Esophagus squamous epithelium (tissue), 5 donors: ENCODE measurements at regions not wholly inside any gene's neighbourhood (a gene's known extent, or its start where the extent isn't known, plus 50 kb on each side); places are given as distances from the start of the nearest gene placed in this dataset.

Experiments
- DNase-seq: peaks from one replicate; lab custom pipeline; 2025; lab: John Stamatoyannopoulos, UW
- H3K27ac ChIP-seq, 4 donors: fragments of 200-600 bp; sonication (generic); one replicate each; pipeline ENCODE4 v1.5.1; 2016 to 2019; ENCODE audit warnings: mild to moderate bottlenecking in 1 of 4
- H3K27me3 ChIP-seq, 4 donors: fragments of 200-600 bp; sonication (generic); 1 replicate in 3 of 4; 2 replicates in 1 of 4; pipeline versions ENCODE4 v1.5.1 to v1.6.0; 2017 to 2021; ENCODE audit warnings: antibody characterized with exemption in 1 of 4
- H3K36me3 ChIP-seq, 3 donors: fragments of 200-600 bp; sonication (generic); one replicate each; pipeline ENCODE4 v1.5.1; 2016 to 2019
- H3K4me1 ChIP-seq, 3 donors: fragments of 200-600 bp; sonication (generic); one replicate each; pipeline ENCODE4 v1.5.1; 2017 to 2019
- H3K4me3 ChIP-seq, 4 donors: fragments of 200-600 bp; sonication (generic); 1 replicate in 3 of 4; 2 replicates in 1 of 4; pipeline ENCODE4 v1.5.1; 2016 to 2019; ENCODE audit warnings: mild to moderate bottlenecking in 2 of 4, moderate library complexity in 1 of 4
- H3K9me3 ChIP-seq, 3 donors: fragments of 200-600 bp; sonication (generic); one replicate each; pipeline ENCODE4 v1.5.1; 2016 to 2019
- POLR2A ChIP-seq, 4 donors: fragments of 450-650 bp; IDR thresholded peaks; one replicate each; pipeline ENCODE4 v1.6.1; 2017; ENCODE audit warnings: antibody characterized with exemption in 4 of 4, mild to moderate bottlenecking in 4 of 4, moderate library complexity in 3 of 4
- WGBS, 2 donors: methylation state at CpG; one replicate each; pipeline ENCODE4 v1.1.5; 2018; 5-methylcytosine and 5-hydroxymethylcytosine counted together
- intact Hi-C: fragments of 100-400 bp; cut with DNase I; formaldehyde crosslinking; loops from one replicate; pipeline ENCODE4 v1.15.0; 2022
- TF ChIP-seq, protein P1 (sequence below), 6 experiments: fragments of 450-650 bp in 4 of 6; fragments of 200-600 bp in 2 of 6; sonication (generic) in 2 of 6; IDR thresholded peaks; one replicate each; pipeline ENCODE4 v1.5.1; 2016 to 2019; ENCODE audit warnings: antibody characterized with exemption in 6 of 6, mild to moderate bottlenecking in 4 of 6, moderate library complexity in 4 of 6
- donor health status: DM: yes; HTN: yes; CAD: no.

DNA sequence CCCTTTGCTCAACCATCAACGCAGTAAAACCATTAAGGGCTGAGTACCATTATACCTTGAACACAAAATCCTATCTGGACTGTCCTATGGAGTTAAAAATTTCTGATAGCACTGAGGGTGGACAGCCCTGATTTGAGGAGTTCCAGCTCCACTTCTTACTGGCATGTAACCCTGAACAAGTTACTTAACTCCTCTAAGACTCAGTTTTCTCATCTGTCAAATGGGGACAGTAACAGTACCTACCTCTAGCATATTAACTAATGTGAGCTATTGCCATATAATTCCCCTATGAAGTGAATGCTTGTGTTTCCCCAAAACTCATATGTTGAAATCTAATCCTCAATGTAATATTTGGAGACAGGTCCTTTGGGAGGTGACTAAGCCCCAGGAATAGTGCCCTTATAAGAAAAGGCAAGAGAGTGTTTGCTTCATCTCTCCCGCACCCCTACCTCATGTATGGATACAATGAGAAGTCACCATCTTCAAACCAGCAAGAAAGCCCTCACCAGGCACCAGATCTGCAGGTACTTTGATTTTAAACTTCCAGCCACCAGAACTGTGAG is 61.9 kb upstream of the DOCK9 start:
- peaks cover 11 to 57% (median 29%) of the 10 kb centered on the region in 3 donors for H3K4me1 ChIP-seq
- TF ChIP-seq, protein P1, sequence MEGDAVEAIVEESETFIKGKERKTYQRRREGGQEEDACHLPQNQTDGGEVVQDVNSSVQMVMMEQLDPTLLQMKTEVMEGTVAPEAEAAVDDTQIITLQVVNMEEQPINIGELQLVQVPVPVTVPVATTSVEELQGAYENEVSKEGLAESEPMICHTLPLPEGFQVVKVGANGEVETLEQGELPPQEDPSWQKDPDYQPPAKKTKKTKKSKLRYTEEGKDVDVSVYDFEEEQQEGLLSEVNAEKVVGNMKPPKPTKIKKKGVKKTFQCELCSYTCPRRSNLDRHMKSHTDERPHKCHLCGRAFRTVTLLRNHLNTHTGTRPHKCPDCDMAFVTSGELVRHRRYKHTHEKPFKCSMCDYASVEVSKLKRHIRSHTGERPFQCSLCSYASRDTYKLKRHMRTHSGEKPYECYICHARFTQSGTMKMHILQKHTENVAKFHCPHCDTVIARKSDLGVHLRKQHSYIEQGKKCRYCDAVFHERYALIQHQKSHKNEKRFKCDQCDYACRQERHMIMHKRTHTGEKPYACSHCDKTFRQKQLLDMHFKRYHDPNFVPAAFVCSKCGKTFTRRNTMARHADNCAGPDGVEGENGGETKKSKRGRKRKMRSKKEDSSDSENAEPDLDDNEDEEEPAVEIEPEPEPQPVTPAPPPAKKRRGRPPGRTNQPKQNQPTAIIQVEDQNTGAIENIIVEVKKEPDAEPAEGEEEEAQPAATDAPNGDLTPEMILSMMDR (IDR thresholded peaks at IDR 0.05): no peak
- TF ChIP-seq POLR2A (IDR thresholded peaks at IDR 0.05): no peak
- H3K36me3 ChIP-seq: peaks cover 0 to 12% (median 0%) of the 10 kb centered on the region in 3 donors
- intact Hi-C loops: no loop called here
- no peaks in the 10 kb centered on the region for H3K27me3 ChIP-seq
- no peak for DNase-seq
- peak overlapping the region in 1 of 4 donors; percentile 50 for H3K27ac ChIP-seq
- peaks cover 0 to 5% (median 0%) of the 10 kb centered on the region in 3 donors for H3K9me3 ChIP-seq
- WGBS, 2 donors: 100% methylated on average over 2 of the region's 2 CpGs
- no peak overlapping the region for H3K4me3 ChIP-seq

DNA sequence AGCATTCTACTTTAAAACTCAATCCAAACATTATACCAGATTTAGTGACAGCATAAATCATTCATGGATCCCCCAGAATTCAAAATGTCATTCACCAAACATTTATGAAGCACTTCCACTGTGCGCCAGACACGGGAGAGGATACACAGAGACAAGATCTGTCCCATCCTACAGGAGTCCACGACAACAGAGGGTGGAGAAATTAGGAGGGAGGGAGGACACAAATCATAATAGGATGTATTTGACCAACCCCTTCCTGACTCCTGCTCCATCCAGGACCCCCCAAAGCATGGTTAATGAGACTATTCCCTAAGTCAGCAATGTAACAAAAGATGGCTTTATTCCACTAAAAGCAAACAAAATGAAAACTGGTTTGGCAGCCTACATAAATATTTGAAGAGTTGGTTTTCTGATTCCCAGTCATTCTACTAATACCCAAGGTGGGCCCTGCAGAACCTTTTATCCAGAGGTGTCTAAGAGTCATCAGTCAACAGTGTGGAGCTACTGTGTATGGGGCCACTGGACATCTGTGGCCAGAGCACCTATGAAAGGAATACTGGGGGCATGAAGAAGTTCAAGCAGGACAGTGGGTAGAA is 62.8 kb upstream of the DOCK9 start:
- H3K36me3 ChIP-seq: peaks cover 0 to 7% (median 0%) of the 10 kb centered on the region in 3 donors
- H3K4me1 ChIP-seq: peaks cover 18 to 65% (median 31%) of the 10 kb centered on the region in 3 donors
- H3K9me3 ChIP-seq: peaks cover 0 to 2% (median 0%) of the 10 kb centered on the region in 3 donors
- 63 to 70% methylated on average over 2 to 3 of the region's 3 CpGs for WGBS, 2 donors
- H3K27me3 ChIP-seq: no peaks in the 10 kb centered on the region
- peak overlapping the region in 2 of 4 donors; percentile 18 to 50 for H3K27ac ChIP-seq
- no peak for DNase-seq
- no peak for TF ChIP-seq POLR2A (IDR thresholded peaks at IDR 0.05)
- TF ChIP-seq, protein P1 (IDR thresholded peaks at IDR 0.05): no peak
- no peak overlapping the region for H3K4me3 ChIP-seq
- intact Hi-C loops: no loop called here

DNA sequence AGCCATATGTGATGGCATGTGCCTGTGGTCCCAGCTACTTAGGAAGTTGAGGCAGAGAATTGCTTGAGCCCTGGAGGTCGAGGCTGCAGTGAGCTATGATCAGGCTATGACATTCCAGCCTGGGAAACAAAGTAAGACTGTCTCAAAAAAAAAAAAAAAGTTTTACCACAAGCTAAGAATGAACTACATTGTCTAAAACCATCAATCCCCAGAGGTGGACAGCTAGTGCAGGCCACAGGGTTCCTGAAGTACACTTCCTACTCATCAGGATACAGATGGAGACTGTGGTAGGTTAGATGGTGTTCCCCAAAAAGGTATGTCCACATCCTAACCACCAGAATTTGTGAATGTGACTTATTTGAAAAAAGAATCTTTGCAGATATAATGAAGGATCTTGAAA is 63.5 kb upstream of the DOCK9 start:
- no peak for DNase-seq
- H3K36me3 ChIP-seq: no peaks in the 10 kb centered on the region
- no peaks in the 10 kb centered on the region for H3K27me3 ChIP-seq
- peak overlapping the region in 2 of 4 donors; percentile 18 to 50 for H3K27ac ChIP-seq
- H3K9me3 ChIP-seq: no peaks in the 10 kb centered on the region
- H3K4me3 ChIP-seq: no peak overlapping the region
- peaks cover 25 to 72% (median 35%) of the 10 kb centered on the region in 3 donors for H3K4me1 ChIP-seq
- TF ChIP-seq POLR2A (IDR thresholded peaks at IDR 0.05): no peak
- intact Hi-C loops: no loop called here
- 71 to 86% methylated on average over 1 of the region's 1 CpG for WGBS, 2 donors

DNA sequence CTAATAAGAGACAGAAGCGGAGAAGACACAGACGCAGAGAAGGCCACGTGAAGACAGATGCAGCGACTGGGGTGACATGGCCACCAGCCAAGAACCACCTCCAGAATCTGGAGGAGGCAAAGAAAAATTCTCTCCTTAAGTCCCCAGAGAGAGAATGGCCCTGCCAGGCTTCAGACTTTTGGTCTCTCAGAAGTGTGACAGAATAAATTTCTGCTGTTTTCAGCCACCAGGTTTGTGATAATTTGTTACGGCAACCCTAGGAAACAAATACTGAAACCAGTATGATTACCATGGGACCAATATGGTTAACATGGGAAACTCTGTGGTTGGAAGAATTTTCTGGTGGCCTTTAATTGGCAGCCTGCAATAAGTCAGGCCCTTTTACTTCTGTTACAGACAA is 63.9 kb upstream of the DOCK9 start:
- Histone ChIP-seq H3K36me3 (no peaks in the 10 kb centered on the region), H3K4me1 (peaks cover 29 to 77% (median 40%) of the 10 kb centered on the region in 3 donors), H3K9me3 (no peaks in the 10 kb centered on the region), H3K27ac (peak overlapping the region in 1 of 4 donors; percentile 40), H3K4me3 (no peak overlapping the region), H3K27me3 (no peaks in the 10 kb centered on the region)
- TF ChIP-seq, protein P1 (IDR thresholded peaks at IDR 0.05): peak in 1 of 6 experiments; percentile 5
- no peak for TF ChIP-seq POLR2A (IDR thresholded peaks at IDR 0.05)
- 80 to 82% methylated on average over 5 of the region's 5 CpGs for WGBS, 2 donors
- DNase-seq: no peak
- intact Hi-C loops: no loop called here

DNA sequence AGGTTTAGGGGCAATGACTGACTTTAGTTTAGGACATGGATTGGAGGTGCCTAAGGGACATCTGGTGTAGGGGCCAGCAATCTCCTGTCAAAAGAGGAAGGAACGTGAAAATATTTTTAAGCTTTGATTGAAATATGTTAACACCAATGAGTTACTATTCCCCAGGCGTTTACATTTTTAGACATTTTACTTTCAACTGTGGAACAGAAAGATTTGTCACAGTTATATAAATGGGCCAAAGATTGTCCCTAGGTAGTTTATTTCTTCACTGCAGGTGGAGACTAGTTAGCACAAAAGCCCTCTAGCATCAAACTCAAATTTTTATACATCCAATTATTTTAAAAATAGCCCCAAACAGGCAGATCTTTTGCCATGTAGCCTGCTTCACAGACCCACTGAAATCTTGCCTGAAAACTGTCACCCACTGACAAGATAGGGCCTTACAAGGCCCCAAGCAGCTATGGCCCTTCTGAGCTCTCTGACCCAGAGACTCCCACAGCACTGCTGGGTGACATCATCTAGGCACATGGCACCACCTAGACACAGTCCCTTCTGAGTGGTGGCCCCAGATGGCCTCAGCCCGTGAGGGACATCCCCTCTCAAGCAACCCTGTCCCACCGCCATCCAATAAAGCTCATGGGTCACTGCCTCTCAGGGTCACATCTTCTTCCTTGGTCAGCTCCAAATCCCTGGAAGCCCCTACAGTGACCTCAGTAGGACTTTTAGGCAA is 64.8 kb upstream of the DOCK9 start:
- no peaks in the 10 kb centered on the region for H3K36me3 ChIP-seq
- TF ChIP-seq, protein P1 (IDR thresholded peaks at IDR 0.05): no peak
- no peak for TF ChIP-seq POLR2A (IDR thresholded peaks at IDR 0.05)
- H3K27me3 ChIP-seq: no peaks in the 10 kb centered on the region
- no peak for DNase-seq
- H3K27ac ChIP-seq: peak overlapping the region in 2 of 4 donors; percentile 28 to 90
- peaks cover 36 to 86% (median 49%) of the 10 kb centered on the region in 3 donors for H3K4me1 ChIP-seq
- intact Hi-C loops: no loop called here
- no peaks in the 10 kb centered on the region for H3K9me3 ChIP-seq
- 84 to 94% methylated on average over 3 to 4 of the region's 4 CpGs for WGBS, 2 donors
- no peak overlapping the region for H3K4me3 ChIP-seq
